ENCODE measurements at regions not wholly inside any gene's neighbourhood (a gene's known extent, or its start where the extent isn't known, plus 50 kb on each side); places are given as distances from the start of the nearest gene placed in this dataset.
A peak's percentile ranks its signal among the peaks of the same experiment; 100 is the strongest.
"Not testable (repeated sequence)": the region's sequence is repeated elsewhere in the genome, so short reads cannot be mapped to it uniquely, and the experiment has no call there.

GRCh38 chr2:91603996-91604395, 2912.5 kb downstream of the RPIA start:
- DNase-seq (ENCODE audit: low read depth); H3K4me1 ChIP-seq (ENCODE audit: control insufficient read depth, insufficient read depth, low read length); H3K4me3 ChIP-seq (ENCODE audit: low read length); H3K9me3 ChIP-seq (ENCODE audit: control insufficient read depth, low read length); H3K27me3 ChIP-seq (replicated peaks; ENCODE audit: control insufficient read depth, insufficient read depth, low read length); H3K36me3 ChIP-seq (ENCODE audit: control insufficient read depth, insufficient read depth, low read length, severe bottlenecking); H3K9ac ChIP-seq (ENCODE audit: low read length): not testable (repeated sequence)

- not testable (repeated sequence) for H3K4me3 ChIP-seq (ENCODE audit: low read length); H3K9me3 ChIP-seq (ENCODE audit: control insufficient read depth, low read length); H3K36me3 ChIP-seq (ENCODE audit: control insufficient read depth, insufficient read depth, low read length, severe bottlenecking); H3K9ac ChIP-seq (ENCODE audit: low read length); H3K27me3 ChIP-seq (replicated peaks; ENCODE audit: control insufficient read depth, insufficient read depth, low read length); H3K4me1 ChIP-seq (ENCODE audit: control insufficient read depth, insufficient read depth, low read length); DNase-seq (ENCODE audit: low read depth)
These were observed 2913.2 kb downstream of the RPIA start for GRCh38 chr2:91604629-91605028.

- not testable (repeated sequence) for H3K36me3 ChIP-seq (ENCODE audit: control insufficient read depth, insufficient read depth, low read length, severe bottlenecking); H3K27me3 ChIP-seq (replicated peaks; ENCODE audit: control insufficient read depth, insufficient read depth, low read length); H3K4me3 ChIP-seq (ENCODE audit: low read length); H3K9ac ChIP-seq (ENCODE audit: low read length); DNase-seq (ENCODE audit: low read depth); H3K9me3 ChIP-seq (ENCODE audit: control insufficient read depth, low read length); H3K4me1 ChIP-seq (ENCODE audit: control insufficient read depth, insufficient read depth, low read length)
These were observed 2932.3 kb downstream of the RPIA start for GRCh38 chr2:91623739-91624138.

- not testable (repeated sequence) for H3K9ac ChIP-seq (ENCODE audit: low read length); H3K36me3 ChIP-seq (ENCODE audit: control insufficient read depth, insufficient read depth, low read length, severe bottlenecking); H3K9me3 ChIP-seq (ENCODE audit: control insufficient read depth, low read length); H3K4me1 ChIP-seq (ENCODE audit: control insufficient read depth, insufficient read depth, low read length); H3K4me3 ChIP-seq (ENCODE audit: low read length); DNase-seq (ENCODE audit: low read depth); H3K27me3 ChIP-seq (replicated peaks; ENCODE audit: control insufficient read depth, insufficient read depth, low read length)
These were observed 2937.0 kb downstream of the RPIA start for GRCh38 chr2:91628471-91628870.

- H3K9ac ChIP-seq (ENCODE audit: low read length); H3K4me1 ChIP-seq (ENCODE audit: control insufficient read depth, insufficient read depth, low read length); H3K4me3 ChIP-seq (ENCODE audit: low read length); H3K27me3 ChIP-seq (replicated peaks; ENCODE audit: control insufficient read depth, insufficient read depth, low read length); H3K36me3 ChIP-seq (ENCODE audit: control insufficient read depth, insufficient read depth, low read length, severe bottlenecking); H3K9me3 ChIP-seq (ENCODE audit: control insufficient read depth, low read length); DNase-seq (ENCODE audit: low read depth): not testable (repeated sequence)
These were observed 2965.7 kb downstream of the RPIA start for GRCh38 chr2:91657193-91657592.

GRCh38 chr2:91658336-91658735, 2966.9 kb downstream of the RPIA start:
- not testable (repeated sequence) for H3K27me3 ChIP-seq (replicated peaks; ENCODE audit: control insufficient read depth, insufficient read depth, low read length); H3K36me3 ChIP-seq (ENCODE audit: control insufficient read depth, insufficient read depth, low read length, severe bottlenecking); H3K9me3 ChIP-seq (ENCODE audit: control insufficient read depth, low read length); H3K4me3 ChIP-seq (ENCODE audit: low read length); DNase-seq (ENCODE audit: low read depth); H3K9ac ChIP-seq (ENCODE audit: low read length); H3K4me1 ChIP-seq (ENCODE audit: control insufficient read depth, insufficient read depth, low read length)

- not testable (repeated sequence) for H3K27me3 ChIP-seq (replicated peaks; ENCODE audit: control insufficient read depth, insufficient read depth, low read length); H3K36me3 ChIP-seq (ENCODE audit: control insufficient read depth, insufficient read depth, low read length, severe bottlenecking); H3K4me1 ChIP-seq (ENCODE audit: control insufficient read depth, insufficient read depth, low read length); DNase-seq (ENCODE audit: low read depth); H3K9me3 ChIP-seq (ENCODE audit: control insufficient read depth, low read length)
- Histone ChIP-seq H3K9ac (ENCODE audit: low read length) (peak overlapping the region; percentile 69), H3K4me3 (ENCODE audit: low read length) (peak overlapping the region; percentile 73)
These were observed 2967.9 kb downstream of the RPIA start for GRCh38 chr2:91659189-91659916.

- not testable (repeated sequence) for H3K9me3 ChIP-seq (ENCODE audit: control insufficient read depth, low read length); H3K36me3 ChIP-seq (ENCODE audit: control insufficient read depth, insufficient read depth, low read length, severe bottlenecking); H3K4me1 ChIP-seq (ENCODE audit: control insufficient read depth, insufficient read depth, low read length); DNase-seq (ENCODE audit: low read depth); H3K27me3 ChIP-seq (replicated peaks; ENCODE audit: control insufficient read depth, insufficient read depth, low read length)
- H3K4me3 ChIP-seq (ENCODE audit: low read length), result peak overlapping the region; percentile 74
- peak overlapping the region; percentile 77 for H3K9ac ChIP-seq (ENCODE audit: low read length)
These were observed 2968.4 kb downstream of the RPIA start for GRCh38 chr2:91659917-91660275.

GRCh38 chr2:91667341-91667740, 2975.9 kb downstream of the RPIA start:
- not testable (repeated sequence) for H3K36me3 ChIP-seq (ENCODE audit: control insufficient read depth, insufficient read depth, low read length, severe bottlenecking)

GRCh38 chr2:91685541-91685940, 2994.1 kb downstream of the RPIA start:
- not testable (repeated sequence) for H3K9ac ChIP-seq (ENCODE audit: low read length); H3K4me1 ChIP-seq (ENCODE audit: control insufficient read depth, insufficient read depth, low read length); DNase-seq (ENCODE audit: low read depth); H3K36me3 ChIP-seq (ENCODE audit: control insufficient read depth, insufficient read depth, low read length, severe bottlenecking); H3K4me3 ChIP-seq (ENCODE audit: low read length); H3K27me3 ChIP-seq (replicated peaks; ENCODE audit: control insufficient read depth, insufficient read depth, low read length); H3K9me3 ChIP-seq (ENCODE audit: control insufficient read depth, low read length)

More at GRCh38 chr2:91667341-91667740, 2975.9 kb downstream of the RPIA start:
- H3K9ac ChIP-seq (ENCODE audit: low read length); H3K27me3 ChIP-seq (replicated peaks; ENCODE audit: control insufficient read depth, insufficient read depth, low read length); H3K9me3 ChIP-seq (ENCODE audit: control insufficient read depth, low read length); H3K4me1 ChIP-seq (ENCODE audit: control insufficient read depth, insufficient read depth, low read length); H3K4me3 ChIP-seq (ENCODE audit: low read length): not testable (repeated sequence)
- peak; percentile 0 for DNase-seq (ENCODE audit: low read depth)

- H3K9ac ChIP-seq (ENCODE audit: low read length); H3K36me3 ChIP-seq (ENCODE audit: control insufficient read depth, insufficient read depth, low read length, severe bottlenecking); H3K9me3 ChIP-seq (ENCODE audit: control insufficient read depth, low read length); H3K4me1 ChIP-seq (ENCODE audit: control insufficient read depth, insufficient read depth, low read length); H3K27me3 ChIP-seq (replicated peaks; ENCODE audit: control insufficient read depth, insufficient read depth, low read length); DNase-seq (ENCODE audit: low read depth); H3K4me3 ChIP-seq (ENCODE audit: low read length): not testable (repeated sequence)
These were observed 2994.6 kb downstream of the RPIA start for GRCh38 chr2:91686046-91686445.
